HEK293 (cell line): ENCODE measurements at regions not wholly inside any gene's neighbourhood (a gene's known extent, or its start where the extent isn't known, plus 50 kb on each side); places are given as distances from the start of the nearest gene placed in this dataset.

Experiments used
- PATZ1 ChIP-seq: fragments of 450-650 bp; formaldehyde crosslinking; IDR thresholded peaks from 2 replicates; pipeline ENCODE4 v1.5.1; 2016; ENCODE audit warnings: missing biosample characterization, missing genetic modification characterization
- SETDB1 ChIP-seq: IDR thresholded peaks from one replicate; pipeline ENCODE4 v1.6.1; 2017; ENCODE audit warnings: mild to moderate bottlenecking, low read length, moderate library complexity, mixed read lengths; ENCODE audit not compliant: insufficient read length
- TRIM28 ChIP-seq: IDR thresholded peaks from 2 replicates; pipeline ENCODE4 v1.6.1; 2011; ENCODE audit warnings: low read length, control low read depth, borderline replicate concordance
- ZEB2 ChIP-seq: fragments of 450-650 bp; formaldehyde crosslinking; IDR thresholded peaks from 2 replicates; pipeline ENCODE4 v1.5.1; 2016; ENCODE audit warnings: missing biosample characterization, missing genetic modification characterization
- ZFP37 ChIP-seq: fragments of 450-650 bp; formaldehyde crosslinking; IDR thresholded peaks from 2 replicates; pipeline ENCODE4 v1.5.1; 2016; ENCODE audit warnings: missing biosample characterization, missing genetic modification characterization
- ZNF184 ChIP-seq: fragments of 450-650 bp; IDR thresholded peaks from 2 replicates; pipeline ENCODE4 v1.5.1; 2018; ENCODE audit warnings: missing biosample characterization, mild to moderate bottlenecking, missing genetic modification characterization
- ZNF558 ChIP-seq: fragments of 450-650 bp; formaldehyde crosslinking; IDR thresholded peaks from 2 replicates; pipeline ENCODE4 v1.5.1; 2016; ENCODE audit warnings: missing biosample characterization, missing genetic modification characterization
- ZNF670 ChIP-seq: fragments of 450-650 bp; formaldehyde crosslinking; IDR thresholded peaks from 2 replicates; pipeline ENCODE4 v1.5.1; 2016; ENCODE audit warnings: missing biosample characterization, missing genetic modification characterization, low read depth
- ZNF777 ChIP-seq: fragments of 450-650 bp; formaldehyde crosslinking; IDR thresholded peaks from 2 replicates; pipeline ENCODE4 v1.5.1; 2017; ENCODE audit warnings: missing biosample characterization, missing genetic modification characterization, borderline replicate concordance
- TF ChIP-seq, protein P1 (sequence below): fragments of 450-650 bp; formaldehyde crosslinking; IDR thresholded peaks from 2 replicates; pipeline ENCODE4 v1.5.1; 2016; ENCODE audit warnings: missing biosample characterization, missing genetic modification characterization

GRCh38 chr6:149150301-149150700, 167.2 kb upstream of the TAB2 start:
- TF ChIP-seq ZNF184 (tag by site-specific recombination) (no peak), ZNF777 (no peak), PATZ1 (tag by site-specific recombination) (no peak), ZNF558 (no peak), SETDB1 (no peak), ZNF670 (tag by site-specific recombination) (no peak), ZEB2 (tag by site-specific recombination) (no peak), ZFP37 (tag by site-specific recombination) (no peak), TRIM28 (no peak)
- TF ChIP-seq, protein P1, sequence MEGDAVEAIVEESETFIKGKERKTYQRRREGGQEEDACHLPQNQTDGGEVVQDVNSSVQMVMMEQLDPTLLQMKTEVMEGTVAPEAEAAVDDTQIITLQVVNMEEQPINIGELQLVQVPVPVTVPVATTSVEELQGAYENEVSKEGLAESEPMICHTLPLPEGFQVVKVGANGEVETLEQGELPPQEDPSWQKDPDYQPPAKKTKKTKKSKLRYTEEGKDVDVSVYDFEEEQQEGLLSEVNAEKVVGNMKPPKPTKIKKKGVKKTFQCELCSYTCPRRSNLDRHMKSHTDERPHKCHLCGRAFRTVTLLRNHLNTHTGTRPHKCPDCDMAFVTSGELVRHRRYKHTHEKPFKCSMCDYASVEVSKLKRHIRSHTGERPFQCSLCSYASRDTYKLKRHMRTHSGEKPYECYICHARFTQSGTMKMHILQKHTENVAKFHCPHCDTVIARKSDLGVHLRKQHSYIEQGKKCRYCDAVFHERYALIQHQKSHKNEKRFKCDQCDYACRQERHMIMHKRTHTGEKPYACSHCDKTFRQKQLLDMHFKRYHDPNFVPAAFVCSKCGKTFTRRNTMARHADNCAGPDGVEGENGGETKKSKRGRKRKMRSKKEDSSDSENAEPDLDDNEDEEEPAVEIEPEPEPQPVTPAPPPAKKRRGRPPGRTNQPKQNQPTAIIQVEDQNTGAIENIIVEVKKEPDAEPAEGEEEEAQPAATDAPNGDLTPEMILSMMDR (tag by site-specific recombination), result no peak
